Esophagus mucosa (tissue), 1 donor: ENCODE measurements at regions not wholly inside any gene's neighbourhood (a gene's known extent, or its start where the extent isn't known, plus 50 kb on each side); places are given as distances from the start of the nearest gene placed in this dataset.

Experiments
- ATAC-seq: fragments of 200-7000 bp; cut with Tn5 transposase; one replicate; pipeline ENCODE4 v1.9.1; 2020
- donor health status: DM: yes; HTN: yes; CAD: no.

DNA sequence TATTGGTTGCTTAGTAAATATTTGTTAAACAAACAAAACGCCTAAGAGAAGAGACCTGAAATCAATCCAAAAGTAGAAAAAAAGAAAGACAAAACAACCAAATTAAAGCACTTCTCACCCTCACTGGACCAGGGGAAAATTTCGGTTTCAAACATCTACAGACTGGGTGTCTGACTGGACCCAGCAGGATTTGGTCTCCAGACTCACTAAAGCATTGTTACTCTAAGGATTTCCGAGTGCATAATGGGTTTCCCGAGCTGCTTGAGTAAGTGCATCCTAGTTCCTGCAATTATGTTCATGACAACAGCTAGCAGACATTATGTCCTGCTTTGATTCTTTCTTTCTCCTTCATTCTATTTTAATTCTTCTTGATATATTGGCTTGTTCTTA, 51.8 kb upstream of the FAM3C start:
- ATAC-seq, result no peak

DNA sequence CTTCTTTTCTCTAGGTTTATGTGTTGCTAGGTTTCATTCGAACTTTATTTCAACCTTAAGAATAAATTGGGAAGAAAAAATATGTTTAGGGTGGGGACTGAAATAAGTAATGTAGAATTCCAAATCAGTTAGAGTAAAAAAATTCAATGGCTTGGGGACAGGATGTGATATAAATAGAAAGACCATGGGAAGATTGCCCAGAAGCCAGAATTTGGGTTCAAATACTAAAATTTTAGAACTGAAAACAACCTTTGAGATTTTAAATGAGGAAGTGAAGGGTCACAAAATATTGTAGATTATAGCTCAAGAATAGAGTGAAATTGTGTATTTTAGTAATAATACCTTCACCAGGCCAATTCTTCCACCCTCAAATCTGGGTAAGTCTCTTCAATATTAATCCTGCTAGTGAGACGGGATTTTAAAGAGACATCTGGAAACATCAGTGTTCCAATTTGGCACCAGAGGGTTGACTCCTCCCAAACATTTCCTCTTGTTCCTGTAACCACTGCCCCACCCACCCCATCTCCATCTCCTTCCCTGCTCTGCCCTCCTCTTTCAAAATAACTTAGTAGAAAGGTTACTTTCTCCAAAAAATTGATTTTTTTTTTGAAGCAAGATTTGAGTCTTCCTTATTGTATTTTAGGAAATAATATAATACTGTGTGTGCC, 51.3 kb upstream of the FAM3C start:
- no peak for ATAC-seq

GRCh38 chr7:121446526-121446925, 50.4 kb upstream of the FAM3C start:
- ATAC-seq, result peak; percentile 91
